HCT116 (cell line): ENCODE measurements at regions not wholly inside any gene's neighbourhood (a gene's known extent, or its start where the extent isn't known, plus 50 kb on each side); places are given as distances from the start of the nearest gene placed in this dataset.

Experiments used
- ATAC-seq: fragments of 200-7000 bp; cut with Tn5 transposase; 2 replicates; pipeline ENCODE4 v1.9.1; 2020; ENCODE audit warnings: mild to moderate bottlenecking, moderate library complexity
- BruUV-seq: library from RNA; stranded (reverse); fragments of 400-500 nt; replicated peaks from 2 replicates; lab custom pipeline; 2021; lab: Mats Ljungman, UMichigan
- CTCF ChIA-PET: fragments of 300-600 bp; sonication (Branson Sonifier 250); formaldehyde crosslinking; loops from one replicate; lab custom pipeline; 2021; ENCODE audit warnings: antibody characterized with exemption; lab: Charles Lee
- POLR2A ChIA-PET: fragments of 300-600, 350-600 bp; sonication (Branson Sonifier 250); formaldehyde crosslinking; loops from one replicate; lab custom pipeline; 2021; ENCODE audit warnings: antibody characterized with exemption; lab: Charles Lee
- RAD21 ChIA-PET, 2 experiments: fragments of 300-600 bp; sonication (Branson Sonifier 250); formaldehyde crosslinking; loops; one replicate each; lab custom pipeline; 2023; ENCODE audit warnings: low total read pairs in 2 of 2; ENCODE audit not compliant: uncharacterized antibody in 2 of 2, unreplicated experiment in 2 of 2, low non-redundant PET in 1 of 2; lab: Charles Lee
- DNase-seq: peaks from one replicate; pipeline ENCODE4 v3.0.0-alpha.2; 2010; ENCODE audit warnings: low read depth, low spot score
- H2AFZ ChIP-seq: fragments of 200-600 bp; shearing (Covaris generic), sonication (generic); 2 replicates; pipeline ENCODE4 v1.6.1; 2017; ENCODE audit warnings: low read depth, mixed run types, mixed read lengths, antibody characterized with exemption, low read length; ENCODE audit not compliant: poor library complexity, severe bottlenecking
- H3K27ac ChIP-seq: 2 replicates; pipeline ENCODE4 v1.5.1; 2012; ENCODE audit warnings: low read depth, low read length
- H3K27me3 ChIP-seq: fragments of 200-600 bp; sonication (generic); 2 replicates; pipeline ENCODE4 v1.6.1; 2016; ENCODE audit warnings: mixed run types, low read length, mixed read lengths; ENCODE audit not compliant: insufficient read depth
- H3K36me3 ChIP-seq, 2 experiments: fragments of 200-500 bp in 1 of 2; fragments of 200-600 bp in 1 of 2; sonication (Bioruptor generic) in 1 of 2; sonication (generic) in 1 of 2; 2 replicates each; pipeline versions ENCODE4 v1.5.1 to v1.6.1; 2014 to 2016; ENCODE audit warnings: low read length in 2 of 2, inconsistent platforms in 1 of 2, mixed read lengths in 1 of 2, mixed run types in 1 of 2; ENCODE audit not compliant: insufficient read depth in 2 of 2, control insufficient read depth in 1 of 2
- H3K4me1 ChIP-seq, 2 experiments: fragments of 200-600 bp in 1 of 2; sonication (generic) in 1 of 2; 2 replicates each; pipeline versions ENCODE4 v1.5.1 to v1.6.1; 2012 to 2017; ENCODE audit warnings: low read length in 2 of 2, inconsistent platforms in 1 of 2, mild to moderate bottlenecking in 1 of 2, mixed read lengths in 1 of 2, mixed run types in 1 of 2, moderate library complexity in 1 of 2; ENCODE audit not compliant: insufficient read depth in 2 of 2, control insufficient read depth in 1 of 2
- H3K4me2 ChIP-seq: fragments of 200-600 bp; sonication (generic); 2 replicates; pipeline ENCODE4 v1.6.1; 2017; ENCODE audit warnings: mixed run types, low read length, mixed read lengths
- H3K4me3 ChIP-seq, 2 experiments: fragments of 200-600 bp in 1 of 2; sonication (generic) in 1 of 2; replicated peaks in 1 of 2; 2 replicates each; pipeline ENCODE4 v1.5.1; 2011 to 2016; ENCODE audit warnings: low read length in 2 of 2, control low read depth in 1 of 2, low read depth in 1 of 2, mild to moderate bottlenecking in 1 of 2, mixed read lengths in 1 of 2, mixed run types in 1 of 2
- H3K79me2 ChIP-seq: fragments of 200-600 bp; sonication (generic); 2 replicates; pipeline ENCODE4 v1.6.1; 2017; ENCODE audit warnings: mild to moderate bottlenecking, mixed run types, low read length, moderate library complexity, mixed read lengths; ENCODE audit not compliant: insufficient read depth
- H3K9ac ChIP-seq: fragments of 200-600 bp; sonication (generic); 2 replicates; pipeline ENCODE4 v1.6.1; 2016; ENCODE audit warnings: low read length, mixed read lengths
- H3K9me2 ChIP-seq: fragments of 200-600 bp; sonication (generic), shearing (Covaris generic); 2 replicates; pipeline ENCODE4 v1.6.1; 2017; ENCODE audit warnings: mixed run types, mild to moderate bottlenecking, moderate library complexity; ENCODE audit not compliant: insufficient read depth
- H3K9me3 ChIP-seq, 2 experiments: fragments of 200-500 bp in 1 of 2; fragments of 200-600 bp in 1 of 2; sonication (Bioruptor generic) in 1 of 2; sonication (generic) in 1 of 2; 2 replicates each; pipeline ENCODE4 v1.6.1; 2014 to 2017; ENCODE audit warnings: low read length in 2 of 2, mixed read lengths in 2 of 2, inconsistent platforms in 1 of 2, low read depth in 1 of 2, mild to moderate bottlenecking in 1 of 2, mixed run types in 1 of 2, moderate library complexity in 1 of 2; ENCODE audit not compliant: control insufficient read depth in 1 of 2, insufficient read depth in 1 of 2
- H4K20me1 ChIP-seq: fragments of 200-600 bp; sonication (generic), shearing (Covaris generic); 2 replicates; pipeline ENCODE4 v1.6.1; 2017; ENCODE audit warnings: mixed run types, mild to moderate bottlenecking, moderate library complexity; ENCODE audit not compliant: insufficient read depth
- CBX3 ChIP-seq: IDR thresholded peaks from 2 replicates; pipeline ENCODE4 v1.6.1; 2012; ENCODE audit warnings: low read depth
- CEBPB ChIP-seq: IDR thresholded peaks from 2 replicates; pipeline ENCODE4 v1.6.1; 2012; ENCODE audit warnings: low read depth
- EGR1 ChIP-seq: IDR thresholded peaks from 2 replicates; pipeline ENCODE4 v1.6.1; 2012; ENCODE audit warnings: low read depth
- ELF1 ChIP-seq: IDR thresholded peaks from 2 replicates; pipeline ENCODE4 v1.6.1; 2012; ENCODE audit warnings: low read depth, borderline replicate concordance
- EZH2 ChIP-seq: fragments of 200-600 bp; sonication (generic); IDR thresholded peaks from 2 replicates; pipeline ENCODE4 v1.6.1; 2017; ENCODE audit warnings: antibody characterized with exemption, mixed run types
- EZH2phosphoT487 ChIP-seq: fragments of 200-600 bp; IDR thresholded peaks from 2 replicates; pipeline ENCODE4 v1.6.1; 2018; ENCODE audit warnings: antibody characterized with exemption, borderline replicate concordance
- FOSL1 ChIP-seq: IDR thresholded peaks from 2 replicates; pipeline ENCODE4 v1.6.1; 2012; ENCODE audit warnings: low read depth
- JUND ChIP-seq: IDR thresholded peaks from 2 replicates; pipeline ENCODE4 v1.6.1; 2012
- POLR2A ChIP-seq: IDR thresholded peaks from 2 replicates; pipeline ENCODE4 v1.7.0; 2011; ENCODE audit warnings: borderline replicate concordance; ENCODE audit not compliant: insufficient read depth, insufficient read length; ENCODE audit errors: extremely low read depth
- POLR2AphosphoS5 ChIP-seq: IDR thresholded peaks from 2 replicates; pipeline ENCODE4 v1.6.1; 2011; ENCODE audit warnings: mild to moderate bottlenecking, low read depth, low read length, moderate library complexity
- RAD21 ChIP-seq: IDR thresholded peaks from 2 replicates; pipeline ENCODE4 v1.6.1; 2012; ENCODE audit warnings: low read depth, mild to moderate bottlenecking
- SRF ChIP-seq: IDR thresholded peaks from 2 replicates; pipeline ENCODE4 v1.6.1; 2012; ENCODE audit warnings: low read depth
- TCF7L2 ChIP-seq: IDR thresholded peaks from 2 replicates; pipeline ENCODE4 v1.7.0; 2011; ENCODE audit warnings: borderline replicate concordance, inconsistent platforms; ENCODE audit not compliant: insufficient read depth, insufficient read length; ENCODE audit errors: extremely low read depth
- YY1 ChIP-seq: IDR thresholded peaks from 2 replicates; pipeline ENCODE4 v1.6.1; 2011; ENCODE audit warnings: low read length, low read depth, moderate library complexity, mild to moderate bottlenecking; ENCODE audit not compliant: insufficient replicate concordance; ENCODE audit errors: extremely low read depth
- ZFX ChIP-seq: fragments of 450-650 bp; IDR thresholded peaks from 2 replicates; pipeline ENCODE4 v1.6.1; 2017
- ZNF274 ChIP-seq: fragments of 200-500 bp; sonication (Bioruptor generic); IDR thresholded peaks from 2 replicates; pipeline ENCODE4 v1.6.1; 2014; ENCODE audit warnings: mild to moderate bottlenecking, low read depth, low read length, inconsistent platforms
- intact Hi-C: fragments of 100-400 bp; cut with micrococcal nuclease; formaldehyde crosslinking; loops from 2 replicates; pipeline ENCODE4 v1.10.0; 2022
- TF ChIP-seq, protein P1 (sequence below), 3 experiments: fragments of 200-600 bp in 1 of 3; sonication (generic) in 1 of 3; IDR thresholded peaks in 2 of 3; conservative IDR thresholded peaks in 1 of 3; 2 replicates each; pipeline ENCODE4 v1.5.1; 2012 to 2017; ENCODE audit warnings: low read depth in 2 of 3, low read length in 2 of 3, antibody characterized with exemption in 1 of 3, borderline replicate concordance in 1 of 3, control low read depth in 1 of 3, mild to moderate bottlenecking in 1 of 3, mixed read lengths in 1 of 3, mixed run types in 1 of 3, moderate library complexity in 1 of 3; ENCODE audit not compliant: insufficient read depth in 1 of 3
- TF ChIP-seq, protein P2 (sequence below): IDR thresholded peaks from 2 replicates; pipeline ENCODE4 v1.6.1; 2012

DNA sequence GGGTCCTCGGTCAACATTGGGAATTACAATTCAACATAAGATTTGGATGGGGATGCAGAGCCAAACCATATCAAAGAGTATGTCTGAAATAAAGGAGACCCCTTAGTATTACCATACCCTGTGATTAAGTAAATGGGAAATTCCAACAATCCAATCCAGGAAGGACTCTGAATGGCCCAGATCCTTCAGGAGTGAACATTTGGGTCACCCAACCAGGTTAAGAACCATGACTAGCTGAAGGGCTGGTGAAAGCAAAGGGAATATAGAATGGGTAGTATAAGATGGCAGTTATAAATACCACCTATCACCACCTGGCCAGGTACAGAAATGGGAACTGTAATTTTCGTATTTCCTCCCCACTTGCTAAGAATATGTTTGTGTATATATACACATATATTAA lies 114.4 kb upstream of the CCDC196 start:
- Histone ChIP-seq H3K9ac (no peak overlapping the region), H3K36me3 (no peaks in the 10 kb centered on the region), H4K20me1 (no peaks in the 10 kb centered on the region), H3K4me3 (no peak overlapping the region), H3K4me1 (no peaks in the 10 kb centered on the region), H3K9me3 (no peaks in the 10 kb centered on the region), H3K27me3 (no peaks in the 10 kb centered on the region), H3K27ac (no peak overlapping the region), H3K9me2 (no peaks in the 10 kb centered on the region), H3K4me2 (no peak overlapping the region), H3K79me2 (no peaks in the 10 kb centered on the region), H2AFZ (no peak overlapping the region)
- DNase-seq (no peak), ATAC-seq (no peak)
- TF ChIP-seq EZH2 (no peak), CBX3 (no peak), ZFX (no peak), TCF7L2 (no peak), POLR2AphosphoS5 (no peak), ELF1 (no peak), FOSL1 (no peak), JUND (no peak), ZNF274 (no peak), YY1 (no peak), EGR1 (no peak), RAD21 (no peak), SRF (no peak), EZH2phosphoT487 (no peak), POLR2A (no peak), CEBPB (no peak)
- TF ChIP-seq, protein P1, sequence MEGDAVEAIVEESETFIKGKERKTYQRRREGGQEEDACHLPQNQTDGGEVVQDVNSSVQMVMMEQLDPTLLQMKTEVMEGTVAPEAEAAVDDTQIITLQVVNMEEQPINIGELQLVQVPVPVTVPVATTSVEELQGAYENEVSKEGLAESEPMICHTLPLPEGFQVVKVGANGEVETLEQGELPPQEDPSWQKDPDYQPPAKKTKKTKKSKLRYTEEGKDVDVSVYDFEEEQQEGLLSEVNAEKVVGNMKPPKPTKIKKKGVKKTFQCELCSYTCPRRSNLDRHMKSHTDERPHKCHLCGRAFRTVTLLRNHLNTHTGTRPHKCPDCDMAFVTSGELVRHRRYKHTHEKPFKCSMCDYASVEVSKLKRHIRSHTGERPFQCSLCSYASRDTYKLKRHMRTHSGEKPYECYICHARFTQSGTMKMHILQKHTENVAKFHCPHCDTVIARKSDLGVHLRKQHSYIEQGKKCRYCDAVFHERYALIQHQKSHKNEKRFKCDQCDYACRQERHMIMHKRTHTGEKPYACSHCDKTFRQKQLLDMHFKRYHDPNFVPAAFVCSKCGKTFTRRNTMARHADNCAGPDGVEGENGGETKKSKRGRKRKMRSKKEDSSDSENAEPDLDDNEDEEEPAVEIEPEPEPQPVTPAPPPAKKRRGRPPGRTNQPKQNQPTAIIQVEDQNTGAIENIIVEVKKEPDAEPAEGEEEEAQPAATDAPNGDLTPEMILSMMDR (IDR thresholded peaks at IDR 0.05 in 2 of 3, conservative IDR thresholded peaks at IDR 0.05 in 1 of 3; ENCODE audit: borderline replicate concordance in 1 of 3, insufficient read depth in 1 of 3, low read depth in 2 of 3, low read length in 2 of 3) = no peak
- TF ChIP-seq, protein P2, sequence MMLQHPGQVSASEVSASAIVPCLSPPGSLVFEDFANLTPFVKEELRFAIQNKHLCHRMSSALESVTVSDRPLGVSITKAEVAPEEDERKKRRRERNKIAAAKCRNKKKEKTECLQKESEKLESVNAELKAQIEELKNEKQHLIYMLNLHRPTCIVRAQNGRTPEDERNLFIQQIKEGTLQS = no peak
- ChIA-PET CTCF (no interaction called here), POLR2A (no interaction called here), RAD21 (no interaction called here)
- no TSS peak for BruUV-seq
- intact Hi-C loops = no loop called here
